Hematopoietic multipotent progenitor cell treated with erythropoietin and hydrocortisone succinate and interleukin-3 and kit ligand, for 4 days (in vitro differentiated cells): ENCODE measurements at regions not wholly inside any gene's neighbourhood (a gene's known extent, or its start where the extent isn't known, plus 50 kb on each side); places are given as distances from the start of the nearest gene placed in this dataset.
"Not testable (repeated sequence)": the region's sequence is repeated elsewhere in the genome, so short reads cannot be mapped to it uniquely, and the experiment has no call there.

Experiments
- DNase-seq: peaks from one replicate; pipeline ENCODE4 v3.0.0-alpha.2; 2015

GRCh38 chr7:66413379-66414114 is 208.4 kb downstream of the TPST1 start:
- peak; percentile 94 for DNase-seq

GRCh38 chr7:66415659-66416265 is 210.6 kb downstream of the TPST1 start:
- no peak for DNase-seq

GRCh38 chr7:66418537-66418936 is 210.1 kb upstream of the KCTD7 start:
- no peak for DNase-seq

- peak; percentile 50 for DNase-seq
Observed at GRCh38 chr7:66419210-66419609, 209.5 kb upstream of the KCTD7 start.

- peak; percentile 52 for DNase-seq
Observed at GRCh38 chr7:66421830-66422475, 206.7 kb upstream of the KCTD7 start.

- peak; percentile 46 for DNase-seq
Observed at GRCh38 chr7:66423729-66424128, 205.0 kb upstream of the KCTD7 start.

GRCh38 chr7:66426332-66426731 is 202.3 kb upstream of the KCTD7 start:
- no peak for DNase-seq

- peak; percentile 40 for DNase-seq
Observed at GRCh38 chr7:66426996-66427395, 201.7 kb upstream of the KCTD7 start.

- DNase-seq, result no peak
Observed at GRCh38 chr7:66427956-66428355, 200.7 kb upstream of the KCTD7 start.

GRCh38 chr7:66429498-66430163 is 199.1 kb upstream of the KCTD7 start:
- no peak for DNase-seq

GRCh38 chr7:66430164-66430545 is 198.5 kb upstream of the KCTD7 start:
- no peak for DNase-seq

GRCh38 chr7:66438703-66439405 is 189.8 kb upstream of the KCTD7 start:
- not testable (repeated sequence) for DNase-seq

- DNase-seq, result no peak
Observed at GRCh38 chr7:66442385-66442784, 186.3 kb upstream of the KCTD7 start.

- peak; percentile 16 for DNase-seq
Observed at GRCh38 chr7:66443946-66444345, 184.7 kb upstream of the KCTD7 start.

- DNase-seq, result not testable (repeated sequence)
Observed at GRCh38 chr7:66447007-66447406, 181.7 kb upstream of the KCTD7 start.

- DNase-seq, result not testable (repeated sequence)
Observed at GRCh38 chr7:66450814-66451213, 177.9 kb upstream of the KCTD7 start.

- not testable (repeated sequence) for DNase-seq
Observed at GRCh38 chr7:66451713-66452112, 177.0 kb upstream of the KCTD7 start.

GRCh38 chr7:66452165-66452564 is 176.5 kb upstream of the KCTD7 start:
- DNase-seq, result no peak

GRCh38 chr7:66453340-66453739 is 175.3 kb upstream of the KCTD7 start:
- DNase-seq, result no peak

GRCh38 chr7:66454600-66455225 is 174.0 kb upstream of the KCTD7 start:
- DNase-seq, result peak; percentile 31

- DNase-seq, result not testable (repeated sequence)
Observed at GRCh38 chr7:66455432-66455831, 173.2 kb upstream of the KCTD7 start.

- DNase-seq, result not testable (repeated sequence)
Observed at GRCh38 chr7:66456431-66456830, 172.2 kb upstream of the KCTD7 start.
